ENCODE measurements at regions not wholly inside any gene's neighbourhood (a gene's known extent, or its start where the extent isn't known, plus 50 kb on each side); places are given as distances from the start of the nearest gene placed in this dataset.
"Not testable (repeated sequence)": the region's sequence is repeated elsewhere in the genome, so short reads cannot be mapped to it uniquely, and the experiment has no call there.

- TF ChIP-seq CTCF (IDR thresholded peaks at IDR 0.05; ENCODE audit: poor library complexity); EZH2 (IDR thresholded peaks at IDR 0.05; ENCODE audit: borderline replicate concordance); EZH2phosphoT487 (IDR thresholded peaks at IDR 0.05; ENCODE audit: low read depth, severe bottlenecking, unreplicated experiment): not testable (repeated sequence)
Observed at GRCh38 chr7:96923345-96923744, 82.0 kb upstream of the DLX6 start.

All from hepatocyte (in vitro differentiated cells).